Heart right ventricle (tissue), 16 donors: ENCODE measurements at regions not wholly inside any gene's neighbourhood (a gene's known extent, or its start where the extent isn't known, plus 50 kb on each side); places are given as distances from the start of the nearest gene placed in this dataset.
"Not testable (repeated sequence)": the region's sequence is repeated elsewhere in the genome, so short reads cannot be mapped to it uniquely, and the experiment has no call there.

Experiments used
- ATAC-seq, 8 donors: fragments of 200-7000 bp; cut with Tn5 transposase; one replicate each; pipeline ENCODE4 v1.9.1; 2020; ENCODE audit warnings: mild to moderate bottlenecking in 8 of 8, moderate library complexity in 8 of 8, moderate number of reproducible peaks in 1 of 8
- DNase-seq, 2 donors: peaks; one replicate each; pipeline ENCODE4 v3.0.0-alpha.2; 2020
- H3K27ac ChIP-seq, 10 donors: fragments of 200-600 bp; sonication (generic) in 2 of 10; one replicate each; pipeline versions ENCODE4 v1.5.0 to v1.8.0; 2020 to 2022; ENCODE audit warnings: mild to moderate bottlenecking in 3 of 10
- H3K27me3 ChIP-seq, 7 donors: fragments of 200-600 bp; one replicate each; pipeline ENCODE4 v1.8.0; 2021 to 2022; ENCODE audit warnings: mild to moderate bottlenecking in 2 of 7
- H3K36me3 ChIP-seq, 9 donors: fragments of 200-600 bp; sonication (generic) in 1 of 9; one replicate each; pipeline versions ENCODE4 v1.5.0 to v1.8.0; 2020 to 2022; ENCODE audit warnings: mild to moderate bottlenecking in 2 of 9
- H3K4me1 ChIP-seq, 9 donors: fragments of 200-600 bp; sonication (generic) in 1 of 9; one replicate each; pipeline versions ENCODE4 v1.5.0 to v1.8.0; 2020 to 2022; ENCODE audit warnings: mild to moderate bottlenecking in 4 of 9
- H3K4me3 ChIP-seq, 10 donors: fragments of 200-600 bp; sonication (generic) in 2 of 10; one replicate each; pipeline versions ENCODE4 v1.5.0 to v1.8.0; 2020 to 2022; ENCODE audit warnings: mild to moderate bottlenecking in 7 of 10, moderate library complexity in 2 of 10
- H3K9me3 ChIP-seq, 11 donors: fragments of 200-600 bp in 10 of 11; sonication (generic) in 2 of 11; one replicate each; pipeline versions ENCODE4 v1.5.0 to v1.8.0; 2013 to 2022; ENCODE audit warnings: mild to moderate bottlenecking in 2 of 11, control low read depth in 1 of 11, moderate library complexity in 1 of 11
- CTCF ChIP-seq, 9 donors: fragments of 200-600 bp; sonication (generic) in 2 of 9; IDR thresholded peaks; one replicate each; pipeline versions ENCODE4 v1.5.0 to v1.8.0; 2021 to 2022; ENCODE audit warnings: antibody characterized with exemption in 9 of 9, mild to moderate bottlenecking in 5 of 9, moderate library complexity in 1 of 9
- WGBS, 2 donors: extraction: QIAGEN DNeasy Blood & Tissue Kit; methylation state at CpG; one replicate each; pipeline ENCODE4 v1.1.7; 2013; ENCODE audit warnings: inconsistent platforms in 1 of 2; 5-methylcytosine and 5-hydroxymethylcytosine counted together
- intact Hi-C, 10 donors: fragments of 100-400 bp; cut with DNase I; formaldehyde crosslinking; loops; one replicate each; pipeline versions ENCODE4 v1.11.1 to v1.14.2; 2022
- donor health status: Arrhythmogenic right ventricular cardiomyopathy.
- donor health status: ischemic (EF 13 %, LVEDD 7.1; RV severe dilation, severe dysfunction).
- donor health status: healthy with polysubstance abuse.
- donor health status: DM: no; HTN: yes; CAD: no.
- donor health status: DM: no; HTN: no; CAD: no.
- donor health status: ischemic (EF 25% LVEDD 6.9; RV normal size, moderate dysfunction).
- donor health status: ischemic (EF 25% LVEDD 5.7; RV mildly dilated, moderate dysfunction).
- donor health status: healthy.
- donor health status: DM: yes; HTN: yes; CAD: no.
- donor health status: Ischemic cardiomyopathy.
- donor health status: ischemic (EF 35%, LVEDD 5.7; RV mildly dilated, moderate dysfunction).
- donor health status: nonischemic (EF 11% LVEDD 7.7; RV severe dilation, severe dysfunction).
- donor health status: DM: yes; HTN: yes; CAD: no.
- donor health status: PGD.
- donor health status: ischemic (EF 29% LVEDD 5.4; RV normal size, mild dysfunction).
- donor health status: nonischemic (EF 23%, LVEDD 6.1; RV moderate dilation, normal function).

DNA sequence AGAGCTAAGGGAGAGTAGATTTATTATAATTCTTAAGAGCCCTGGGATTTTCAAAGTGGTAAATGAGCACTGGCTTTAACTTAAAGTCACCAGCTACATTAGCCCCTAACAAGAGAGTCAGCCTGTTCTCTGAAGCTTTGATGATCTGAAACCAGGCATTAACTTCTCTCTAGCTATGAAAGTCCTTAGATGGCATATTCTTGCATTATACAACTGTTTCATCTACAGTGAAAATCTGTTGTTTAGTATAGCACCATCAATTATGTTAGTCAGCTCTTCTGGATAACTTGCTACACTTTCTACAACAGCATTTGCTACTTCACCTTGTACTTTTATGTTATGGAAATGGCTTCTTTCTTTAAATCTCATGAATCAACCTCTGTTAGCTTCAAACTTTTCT lies 1046.7 kb downstream of the HACE1 start:
- DNase-seq: no peak
- Histone ChIP-seq H3K36me3 (no peaks in the 10 kb centered on the region), H3K4me3 (no peak overlapping the region), H3K27me3 (no peaks in the 10 kb centered on the region), H3K9me3 (no peaks in the 10 kb centered on the region), H3K27ac (no peak overlapping the region), H3K4me1 (no peaks in the 10 kb centered on the region)
- TF ChIP-seq CTCF (IDR thresholded peaks at IDR 0.05): no peak
- intact Hi-C loops: no loop called here
- no peak for ATAC-seq

DNA sequence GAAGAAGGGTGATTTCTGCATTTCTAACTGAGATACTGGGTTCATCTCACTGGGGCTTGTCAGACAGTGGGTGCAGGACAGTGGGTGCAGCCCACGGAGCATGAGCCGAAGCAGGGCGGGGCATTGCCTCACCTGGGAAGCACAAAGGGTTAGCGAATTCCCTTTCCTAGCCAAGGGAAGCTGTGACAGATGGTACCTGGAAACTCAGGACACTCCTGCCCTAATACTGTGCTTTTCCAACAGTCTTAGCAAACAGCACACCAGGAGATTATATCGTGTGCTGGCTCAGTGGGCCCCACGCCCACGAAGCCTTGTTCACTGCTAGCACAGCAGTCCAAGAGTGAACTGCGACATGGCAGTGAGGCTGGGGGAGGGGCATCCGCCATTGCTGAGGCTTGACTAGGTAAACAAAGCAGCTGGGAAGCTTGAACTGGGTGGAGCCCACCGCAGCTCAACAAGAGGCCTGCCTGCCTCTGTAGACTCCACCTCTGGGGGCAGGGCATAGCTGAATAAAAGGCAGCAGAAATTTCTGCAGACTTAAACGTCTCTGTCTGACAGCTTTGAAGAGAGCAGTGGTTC lies 1057.7 kb downstream of the HACE1 start:
- H3K9me3 ChIP-seq, H3K27ac ChIP-seq, H3K4me3 ChIP-seq, H3K36me3 ChIP-seq, H3K27me3 ChIP-seq, H3K4me1 ChIP-seq, DNase-seq, intact Hi-C loops, ATAC-seq: not testable (repeated sequence)
- 80 to 86% methylated on average over 11 of the region's 11 CpGs for WGBS, 2 donors

DNA sequence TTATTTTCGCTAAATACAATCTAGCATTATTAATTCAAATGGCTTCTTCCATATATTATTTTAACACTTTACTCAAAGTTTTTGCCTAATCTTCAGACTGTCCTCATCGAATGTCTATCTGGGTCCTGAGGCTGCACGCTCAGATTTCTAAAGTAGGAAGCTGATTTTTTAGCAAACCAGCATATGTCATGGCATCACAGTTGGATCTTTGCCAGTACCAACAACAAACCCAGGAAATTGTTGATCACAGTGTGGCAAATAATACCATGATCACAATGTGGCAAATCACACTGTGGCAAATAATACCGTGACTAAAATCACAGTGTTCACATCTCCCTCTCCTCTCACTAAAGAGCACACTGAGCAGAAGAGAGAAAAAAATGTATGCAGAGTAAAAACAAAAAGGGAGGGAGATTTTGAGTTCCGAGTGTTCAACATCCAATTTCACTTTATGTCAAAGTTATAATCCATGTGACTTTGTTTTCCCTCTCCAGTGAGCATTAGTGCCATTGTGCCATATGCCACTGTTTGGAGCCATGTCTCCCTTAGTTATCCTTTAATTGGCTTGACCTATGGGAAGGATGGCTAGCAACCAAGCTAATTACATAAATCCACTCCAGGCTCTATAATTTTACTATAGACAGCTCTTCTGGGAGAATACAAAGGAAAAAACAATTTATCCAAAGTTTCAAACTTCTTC lies 1059.6 kb downstream of the HACE1 start:
- Histone ChIP-seq H3K36me3 (no peaks in the 10 kb centered on the region), H3K4me3 (no peak overlapping the region), H3K4me1 (no peaks in the 10 kb centered on the region), H3K9me3 (no peaks in the 10 kb centered on the region), H3K27ac (no peak overlapping the region), H3K27me3 (no peaks in the 10 kb centered on the region)
- intact Hi-C loops: no loop called here
- 74 to 78% methylated on average over 5 of the region's 5 CpGs for WGBS, 2 donors
- no peak for DNase-seq
- ATAC-seq: no peak
- TF ChIP-seq CTCF (IDR thresholded peaks at IDR 0.05): no peak

DNA sequence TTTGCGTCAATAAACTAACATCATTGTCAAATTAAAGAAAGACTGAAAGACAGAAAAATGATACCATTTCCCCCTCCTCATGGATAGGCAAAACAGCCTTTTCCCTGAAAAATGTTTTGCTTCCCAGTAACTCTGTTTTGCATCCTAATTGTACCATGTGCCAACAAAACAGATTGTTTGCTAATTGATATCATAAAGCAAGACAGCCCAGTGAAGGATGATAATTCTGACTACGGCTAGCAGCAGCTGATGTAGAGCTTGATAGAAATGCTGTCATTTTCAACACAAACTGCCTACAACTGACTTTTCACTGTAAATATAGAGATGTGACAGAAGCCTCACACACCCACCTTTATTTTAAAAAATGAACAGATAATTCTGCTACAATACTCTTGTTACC lies 1061.6 kb downstream of the HACE1 start:
- no peak for TF ChIP-seq CTCF (IDR thresholded peaks at IDR 0.05)
- Histone ChIP-seq H3K27me3 (no peaks in the 10 kb centered on the region), H3K27ac (no peak overlapping the region), H3K36me3 (no peaks in the 10 kb centered on the region), H3K4me3 (no peak overlapping the region), H3K4me1 (no peaks in the 10 kb centered on the region), H3K9me3 (peaks cover 0 to 10% (median 0%) of the 10 kb centered on the region in 11 donors)
- WGBS, 2 donors: 67 to 76% methylated on average over 2 of the region's 2 CpGs
- DNase-seq: no peak
- ATAC-seq: no peak
- intact Hi-C loops: no loop called here

DNA sequence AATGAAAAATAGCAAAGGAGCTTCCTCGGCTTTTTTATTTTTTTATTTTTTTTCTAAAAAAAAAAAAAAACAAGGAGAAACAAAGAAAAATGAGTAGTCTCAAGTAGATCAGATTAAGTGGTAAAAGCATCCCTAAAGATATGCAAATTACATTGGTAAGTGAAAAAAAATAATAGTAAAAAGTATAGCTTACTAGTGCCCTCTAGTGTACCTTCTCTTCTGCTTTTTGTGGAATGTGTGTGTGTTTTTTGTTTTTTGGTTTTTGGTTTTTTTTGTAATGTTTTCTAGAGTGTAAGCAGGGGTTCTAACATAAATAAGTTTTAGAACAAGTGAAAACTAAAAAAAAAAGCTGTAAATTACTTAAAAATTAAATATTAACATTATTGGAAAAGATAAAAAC lies 1062.0 kb downstream of the HACE1 start:
- ATAC-seq (no peak), DNase-seq (no peak)
- Histone ChIP-seq H3K4me1 (no peaks in the 10 kb centered on the region), H3K9me3 (peaks cover 0 to 11% (median 0%) of the 10 kb centered on the region in 11 donors), H3K27ac (no peak overlapping the region), H3K36me3 (no peaks in the 10 kb centered on the region), H3K27me3 (no peaks in the 10 kb centered on the region), H3K4me3 (no peak overlapping the region)
- intact Hi-C loops: no loop called here
- TF ChIP-seq CTCF (IDR thresholded peaks at IDR 0.05): peak in 3 of 9 donors; percentile 17 to 38 (median 24)
- 28 to 35% methylated on average over 1 of the region's 1 CpG for WGBS, 2 donors
